Tibial artery (tissue), 4 donors: ENCODE measurements at regions not wholly inside any gene's neighbourhood (a gene's known extent, or its start where the extent isn't known, plus 50 kb on each side); places are given as distances from the start of the nearest gene placed in this dataset.

Experiments used
- DNase-seq, 2 donors: peaks; one replicate each; pipeline ENCODE4 v3.0.0-alpha.2; 2019
- H3K27ac ChIP-seq, 2 donors: fragments of 200-600 bp; sonication (generic) in 1 of 2; 1 replicate in 1 of 2; 2 replicates in 1 of 2; pipeline ENCODE4 v1.5.1; 2018 to 2019; ENCODE audit warnings: mild to moderate bottlenecking in 1 of 2
- H3K27me3 ChIP-seq, 2 donors: fragments of 200-600 bp; sonication (generic) in 1 of 2; one replicate each; pipeline versions ENCODE4 v1.5.1 to v1.6.0; 2016 to 2019
- H3K36me3 ChIP-seq, 3 donors: fragments of 200-600 bp; sonication (generic) in 2 of 3; one replicate each; pipeline ENCODE4 v1.5.1; 2016 to 2019; ENCODE audit warnings: mild to moderate bottlenecking in 2 of 3
- H3K4me1 ChIP-seq, 4 donors: fragments of 200-600 bp; sonication (generic) in 2 of 4; 1 replicate in 3 of 4; 2 replicates in 1 of 4; pipeline ENCODE4 v1.5.1; 2016 to 2019
- H3K4me3 ChIP-seq, 2 donors: fragments of 200-600 bp; sonication (generic) in 1 of 2; 1 replicate in 1 of 2; 2 replicates in 1 of 2; pipeline ENCODE4 v1.5.1; 2018 to 2019; ENCODE audit warnings: mild to moderate bottlenecking in 2 of 2
- H3K9me3 ChIP-seq, 3 donors: fragments of 200-600 bp; sonication (generic) in 1 of 3; one replicate each; pipeline ENCODE4 v1.5.1; 2016 to 2019
- intact Hi-C: fragments of 100-400 bp; cut with DNase I; formaldehyde crosslinking; loops from one replicate; pipeline ENCODE4 v1.15.0; 2023; ENCODE audit warnings: low total_unique reads
- TF ChIP-seq, protein P1 (sequence below), 2 experiments: fragments of 200-600 bp in 1 of 2; fragments of 450-650 bp in 1 of 2; IDR thresholded peaks; one replicate each; pipeline ENCODE4 v1.5.1; 2017 to 2019; ENCODE audit warnings: antibody characterized with exemption in 2 of 2, mild to moderate bottlenecking in 1 of 2, moderate library complexity in 1 of 2

DNA sequence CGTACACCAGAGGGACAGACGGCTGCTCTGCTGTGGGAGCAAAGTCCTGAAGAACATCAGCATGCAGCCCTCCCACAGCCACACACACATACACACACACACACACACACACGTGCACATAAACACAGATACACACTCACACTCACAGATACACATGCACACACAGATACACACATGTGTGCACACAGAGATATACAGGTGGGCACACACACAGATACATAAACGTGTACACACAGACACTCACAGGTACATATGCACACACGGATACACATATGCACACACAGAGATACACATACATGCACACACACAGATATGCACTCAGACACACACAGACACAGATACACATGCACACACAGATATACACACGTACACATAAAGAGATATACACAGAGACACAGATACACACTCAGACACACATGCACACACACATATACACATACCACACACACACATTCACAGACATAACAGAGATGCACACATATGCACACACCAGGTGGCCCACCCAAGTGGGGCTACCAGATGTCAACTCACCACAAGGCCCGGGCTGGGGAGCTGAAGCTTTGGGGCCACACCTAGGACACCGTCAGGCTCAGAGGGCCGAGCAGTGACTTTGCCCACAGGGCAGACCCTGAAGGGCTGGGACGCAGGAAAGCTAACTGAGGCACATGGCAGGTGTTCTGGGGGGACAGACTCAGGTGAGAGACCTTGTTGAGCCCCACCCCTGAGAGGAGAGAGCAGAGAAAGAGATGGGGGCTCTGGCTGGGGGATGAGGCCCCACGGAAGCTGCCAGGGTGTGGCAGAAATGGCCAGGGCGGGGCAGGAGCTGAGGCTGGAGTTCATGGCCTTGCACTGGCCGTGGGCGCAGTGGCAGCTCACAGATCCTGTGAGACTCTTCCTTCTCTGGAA, 148.6 kb upstream of the PPP1R26 start:
- DNase-seq: no peak
- Histone ChIP-seq H3K27me3 (peaks cover 0 to 40% of the 10 kb centered on the region in 2 donors), H3K27ac (no peak overlapping the region), H3K9me3 (peaks cover 0 to 8% (median 7%) of the 10 kb centered on the region in 3 donors), H3K4me3 (no peak overlapping the region), H3K4me1 (no peaks in the 10 kb centered on the region), H3K36me3 (no peaks in the 10 kb centered on the region)
- intact Hi-C loops: no loop called here
- TF ChIP-seq, protein P1, sequence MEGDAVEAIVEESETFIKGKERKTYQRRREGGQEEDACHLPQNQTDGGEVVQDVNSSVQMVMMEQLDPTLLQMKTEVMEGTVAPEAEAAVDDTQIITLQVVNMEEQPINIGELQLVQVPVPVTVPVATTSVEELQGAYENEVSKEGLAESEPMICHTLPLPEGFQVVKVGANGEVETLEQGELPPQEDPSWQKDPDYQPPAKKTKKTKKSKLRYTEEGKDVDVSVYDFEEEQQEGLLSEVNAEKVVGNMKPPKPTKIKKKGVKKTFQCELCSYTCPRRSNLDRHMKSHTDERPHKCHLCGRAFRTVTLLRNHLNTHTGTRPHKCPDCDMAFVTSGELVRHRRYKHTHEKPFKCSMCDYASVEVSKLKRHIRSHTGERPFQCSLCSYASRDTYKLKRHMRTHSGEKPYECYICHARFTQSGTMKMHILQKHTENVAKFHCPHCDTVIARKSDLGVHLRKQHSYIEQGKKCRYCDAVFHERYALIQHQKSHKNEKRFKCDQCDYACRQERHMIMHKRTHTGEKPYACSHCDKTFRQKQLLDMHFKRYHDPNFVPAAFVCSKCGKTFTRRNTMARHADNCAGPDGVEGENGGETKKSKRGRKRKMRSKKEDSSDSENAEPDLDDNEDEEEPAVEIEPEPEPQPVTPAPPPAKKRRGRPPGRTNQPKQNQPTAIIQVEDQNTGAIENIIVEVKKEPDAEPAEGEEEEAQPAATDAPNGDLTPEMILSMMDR (IDR thresholded peaks at IDR 0.05): no peak

DNA sequence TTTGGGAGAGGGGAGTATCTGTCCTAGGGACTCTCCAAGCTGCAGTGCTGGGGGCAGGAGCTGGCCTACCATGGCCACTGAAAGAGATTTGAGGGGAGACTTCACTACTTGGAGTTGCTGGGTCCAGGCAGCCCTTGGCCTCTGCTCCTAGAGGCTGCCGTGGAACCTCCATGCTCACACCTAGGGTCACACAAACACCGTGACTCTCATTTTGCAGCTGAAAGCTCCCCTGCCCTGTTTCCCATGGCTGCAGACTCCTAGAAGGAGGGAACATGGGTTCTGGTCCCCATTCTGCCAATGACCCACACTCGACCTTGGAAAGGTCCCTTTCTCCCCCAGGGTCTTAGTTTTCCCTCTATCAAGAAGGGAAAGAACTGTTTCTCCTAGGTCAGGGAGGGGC, 147.1 kb upstream of the PPP1R26 start:
- Histone ChIP-seq H3K4me1 (no peaks in the 10 kb centered on the region), H3K27ac (no peak overlapping the region), H3K27me3 (peaks cover 0 to 31% of the 10 kb centered on the region in 2 donors), H3K4me3 (no peak overlapping the region), H3K9me3 (peaks cover 0 to 6% (median 5%) of the 10 kb centered on the region in 3 donors), H3K36me3 (no peaks in the 10 kb centered on the region)
- TF ChIP-seq, protein P1 (IDR thresholded peaks at IDR 0.05): no peak
- intact Hi-C loops: no loop called here
- peak in 1 of 2 donors; percentile 0 for DNase-seq

DNA sequence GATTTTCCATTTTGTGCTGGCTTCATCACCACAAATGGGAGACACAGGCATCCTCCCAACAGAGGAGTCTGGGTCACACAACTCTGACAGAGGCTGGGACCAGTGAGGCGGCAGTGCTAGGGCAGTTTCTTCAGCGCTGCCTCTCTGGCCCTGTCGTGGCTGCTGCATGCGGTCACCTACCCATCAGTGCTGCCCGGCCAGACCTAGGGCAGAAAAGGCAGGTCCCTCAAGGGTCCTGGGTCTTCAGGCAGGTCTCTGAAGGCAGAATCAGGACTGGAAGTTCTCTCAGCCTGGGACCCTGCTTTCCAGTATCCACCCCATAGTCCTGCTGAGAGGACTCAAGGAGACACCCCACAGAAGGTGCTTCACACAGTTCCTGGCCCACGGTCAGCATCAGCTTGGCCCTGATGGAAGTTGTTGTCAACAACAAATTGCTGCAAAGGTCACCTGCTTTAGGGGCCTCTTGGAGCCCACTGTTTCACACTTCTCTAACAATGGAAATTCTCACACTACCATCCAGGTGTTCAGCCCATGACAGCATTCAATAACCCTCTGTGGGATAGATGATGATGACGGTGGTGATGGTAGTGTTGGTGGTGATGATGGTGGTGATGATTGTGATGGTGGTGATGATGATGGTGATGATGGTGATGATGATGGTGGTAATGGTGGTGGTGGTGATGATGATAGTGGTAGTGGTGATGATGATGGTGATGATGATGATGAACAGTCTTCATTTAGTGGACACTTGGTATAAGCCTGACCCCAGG, 146.4 kb upstream of the PPP1R26 start:
- Histone ChIP-seq H3K36me3 (no peaks in the 10 kb centered on the region), H3K9me3 (no peaks in the 10 kb centered on the region), H3K4me3 (no peak overlapping the region), H3K4me1 (no peaks in the 10 kb centered on the region), H3K27me3 (peaks cover 0 to 32% of the 10 kb centered on the region in 2 donors), H3K27ac (no peak overlapping the region)
- intact Hi-C loops: no loop called here
- TF ChIP-seq, protein P1 (IDR thresholded peaks at IDR 0.05): no peak
- peak in 1 of 2 donors; percentile 1 for DNase-seq

DNA sequence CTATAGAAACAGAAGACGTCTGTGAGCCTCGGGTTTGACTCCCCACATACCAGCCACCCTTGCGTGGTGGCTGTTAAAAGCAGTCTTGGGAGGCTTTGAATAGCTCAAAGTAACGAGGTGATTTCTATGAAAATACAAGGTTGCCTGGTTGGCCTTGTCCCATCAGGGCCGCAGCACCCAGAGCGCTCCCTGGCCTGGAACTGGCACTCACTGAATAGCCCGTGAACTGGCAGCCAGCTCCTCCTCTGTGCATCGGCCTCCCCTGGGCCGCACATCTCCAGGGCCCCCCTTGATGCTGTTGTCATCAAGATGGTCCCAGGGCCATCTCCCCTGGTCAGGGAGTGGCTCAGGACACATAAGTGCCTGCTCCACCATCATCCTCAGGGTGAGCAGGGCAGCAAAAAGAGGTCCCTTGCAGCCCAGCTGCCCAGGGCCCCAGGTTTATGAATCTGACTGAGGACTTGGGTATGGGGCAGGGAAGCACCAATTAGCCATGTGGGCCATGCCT, 144.6 kb upstream of the PPP1R26 start:
- Histone ChIP-seq H3K4me3 (no peak overlapping the region), H3K9me3 (no peaks in the 10 kb centered on the region), H3K27ac (no peak overlapping the region), H3K27me3 (peaks cover 0 to 28% of the 10 kb centered on the region in 2 donors), H3K36me3 (no peaks in the 10 kb centered on the region), H3K4me1 (no peaks in the 10 kb centered on the region)
- intact Hi-C loops: no loop called here
- peak in 1 of 2 donors; percentile 5 for DNase-seq
- TF ChIP-seq, protein P1 (IDR thresholded peaks at IDR 0.05): no peak

DNA sequence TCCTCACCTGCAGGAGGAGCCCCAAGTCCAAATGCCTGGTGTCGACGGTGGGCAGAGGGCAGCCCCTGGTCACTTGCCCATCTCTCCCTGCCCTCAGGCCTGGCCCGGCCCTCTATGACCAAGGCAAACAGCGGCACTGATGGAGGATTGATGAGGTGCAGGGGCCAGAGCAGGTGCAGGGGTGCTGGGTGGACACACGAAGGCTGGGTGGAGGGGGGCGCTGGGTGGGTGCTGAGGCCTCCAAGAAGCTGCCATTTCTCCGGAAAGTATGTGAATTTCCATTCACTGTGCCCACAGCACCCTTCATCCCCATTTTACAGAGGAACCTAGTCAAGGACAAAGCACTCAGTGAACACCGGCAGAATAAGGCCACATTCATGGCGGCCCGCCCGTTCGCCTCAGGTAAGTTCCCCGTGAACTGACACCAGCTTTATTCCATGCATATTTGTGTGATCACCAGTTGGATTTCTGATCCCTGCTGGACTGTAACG, 143.8 kb upstream of the PPP1R26 start:
- Histone ChIP-seq H3K36me3 (no peaks in the 10 kb centered on the region), H3K9me3 (no peaks in the 10 kb centered on the region), H3K27me3 (peaks cover 0 to 32% of the 10 kb centered on the region in 2 donors), H3K4me1 (no peaks in the 10 kb centered on the region), H3K27ac (no peak overlapping the region), H3K4me3 (no peak overlapping the region)
- intact Hi-C loops: no loop called here
- peak in 1 of 2 donors; percentile 12 for DNase-seq
- TF ChIP-seq, protein P1 (IDR thresholded peaks at IDR 0.05): no peak
